Activated B cell treated with CpG ODN at 0.5 μM for 24 hours (primary cell): ENCODE measurements at regions not wholly inside any gene's neighbourhood (a gene's known extent, or its start where the extent isn't known, plus 50 kb on each side); places are given as distances from the start of the nearest gene placed in this dataset.

Experiments used
- ATAC-seq: fragments of 200-7000 bp; cut with Tn5 transposase; one replicate; pipeline ENCODE4 v1.10.0; 2021; ENCODE audit warnings: low read depth, mild to moderate bottlenecking, moderate library complexity
- CTCF ChIA-PET: fragments of 350-600 bp; sonication (Branson Sonifier 250); formaldehyde crosslinking; loops from one replicate; lab custom pipeline; 2021; ENCODE audit warnings: antibody characterized with exemption; lab: Charles Lee
- POLR2A ChIA-PET: fragments of 350-600 bp; sonication (Branson Sonifier 250); formaldehyde crosslinking; loops from one replicate; lab custom pipeline; 2021; ENCODE audit warnings: antibody characterized with exemption; lab: Charles Lee
- DNase-seq: peaks from one replicate; pipeline ENCODE4 v3.0.0; 2022
- H3K27ac Mint-ChIP-seq: one replicate; pipeline ENCODE4 v1.8.0; 2020; ENCODE audit warnings: mixed read lengths
- H3K27me3 Mint-ChIP-seq: one replicate; pipeline ENCODE4 v1.8.0; 2021; ENCODE audit warnings: mixed read lengths
- H3K36me3 Mint-ChIP-seq: one replicate; pipeline ENCODE4 v1.8.0; 2021; ENCODE audit warnings: low read depth, mixed read lengths
- H3K4me1 Mint-ChIP-seq: one replicate; pipeline ENCODE4 v1.8.0; 2021; ENCODE audit warnings: mixed read lengths
- H3K4me3 Mint-ChIP-seq: one replicate; pipeline ENCODE4 v1.8.0; 2020; ENCODE audit warnings: mild to moderate bottlenecking, mixed read lengths
- H3K9me3 Mint-ChIP-seq: one replicate; pipeline ENCODE4 v1.8.0; 2020; ENCODE audit warnings: mixed read lengths
- CTCF ChIP-seq: fragments of 200-600 bp; IDR thresholded peaks from one replicate; pipeline ENCODE4 v1.8.0; 2022; ENCODE audit warnings: antibody characterized with exemption, mild to moderate bottlenecking
- intact Hi-C: fragments of 100-400 bp; cut with micrococcal nuclease; formaldehyde crosslinking; loops from one replicate; pipeline ENCODE4 v1.15.1; 2024

- ChIA-PET CTCF (no interaction called here), POLR2A (no interaction called here)
- Mint-ChIP-seq H3K4me1 (peaks cover 5% of the 10 kb centered on the region), H3K36me3 (no peaks in the 10 kb centered on the region), H3K27me3 (no peaks in the 10 kb centered on the region), H3K4me3 (no peak overlapping the region), H3K9me3 (no peaks in the 10 kb centered on the region), H3K27ac (no peak overlapping the region)
- ATAC-seq = no peak
- TF ChIP-seq CTCF = no peak
- no peak for DNase-seq
- intact Hi-C loops = no loop called here
Observed at GRCh38 chr13:33645591-33646554, 172.1 kb upstream of the RFC3 start.

- H3K4me1 Mint-ChIP-seq = peaks cover 4% of the 10 kb centered on the region
- CTCF ChIA-PET = no interaction called here
- H3K27me3 Mint-ChIP-seq = no peaks in the 10 kb centered on the region
- H3K4me3 Mint-ChIP-seq = no peak overlapping the region
- no peaks in the 10 kb centered on the region for H3K9me3 Mint-ChIP-seq
- intact Hi-C loops = no loop called here
- no peak for TF ChIP-seq CTCF
- ATAC-seq (no peak), DNase-seq (no peak)
- no peaks in the 10 kb centered on the region for H3K36me3 Mint-ChIP-seq
- no peak overlapping the region for H3K27ac Mint-ChIP-seq
- POLR2A ChIA-PET = no interaction called here
Observed at GRCh38 chr13:33649212-33649878, 168.6 kb upstream of the RFC3 start.

GRCh38 chr13:33651766-33652165 is 166.2 kb upstream of the RFC3 start:
- intact Hi-C loops = no loop called here
- CTCF ChIA-PET = no interaction called here

GRCh38 chr13:33657274-33657673 is 160.7 kb upstream of the RFC3 start:
- Mint-ChIP-seq H3K4me3 (no peak overlapping the region), H3K36me3 (no peaks in the 10 kb centered on the region), H3K4me1 (no peaks in the 10 kb centered on the region), H3K27ac (no peak overlapping the region), H3K9me3 (peaks cover 2% of the 10 kb centered on the region), H3K27me3 (peaks cover under 1% of the 10 kb centered on the region)
- ChIA-PET POLR2A (no interaction called here), CTCF (no interaction called here)
- no peak for TF ChIP-seq CTCF
- DNase-seq (no peak), ATAC-seq (no peak)
- intact Hi-C loops = no loop called here

More at GRCh38 chr13:33651766-33652165, 166.2 kb upstream of the RFC3 start:
- ATAC-seq = no peak
- H3K4me3 Mint-ChIP-seq = no peak overlapping the region
- POLR2A ChIA-PET = no interaction called here
- no peaks in the 10 kb centered on the region for H3K27me3 Mint-ChIP-seq
- no peaks in the 10 kb centered on the region for H3K36me3 Mint-ChIP-seq
- DNase-seq = no peak
- no peaks in the 10 kb centered on the region for H3K9me3 Mint-ChIP-seq
- H3K4me1 Mint-ChIP-seq = no peaks in the 10 kb centered on the region
- H3K27ac Mint-ChIP-seq = no peak overlapping the region
- no peak for TF ChIP-seq CTCF

- Mint-ChIP-seq H3K4me3 (no peak overlapping the region), H3K27ac (no peak overlapping the region), H3K9me3 (peaks cover 2% of the 10 kb centered on the region), H3K27me3 (peaks cover 8% of the 10 kb centered on the region), H3K4me1 (no peaks in the 10 kb centered on the region), H3K36me3 (no peaks in the 10 kb centered on the region)
- intact Hi-C loops = no loop called here
- DNase-seq (no peak), ATAC-seq (no peak)
- ChIA-PET CTCF (no interaction called here), POLR2A (no interaction called here)
- TF ChIP-seq CTCF = no peak
Observed at GRCh38 chr13:33659466-33659865, 158.5 kb upstream of the RFC3 start.
